ENCODE measurements at regions not wholly inside any gene's neighbourhood (a gene's known extent, or its start where the extent isn't known, plus 50 kb on each side); places are given as distances from the start of the nearest gene placed in this dataset.

DNA sequence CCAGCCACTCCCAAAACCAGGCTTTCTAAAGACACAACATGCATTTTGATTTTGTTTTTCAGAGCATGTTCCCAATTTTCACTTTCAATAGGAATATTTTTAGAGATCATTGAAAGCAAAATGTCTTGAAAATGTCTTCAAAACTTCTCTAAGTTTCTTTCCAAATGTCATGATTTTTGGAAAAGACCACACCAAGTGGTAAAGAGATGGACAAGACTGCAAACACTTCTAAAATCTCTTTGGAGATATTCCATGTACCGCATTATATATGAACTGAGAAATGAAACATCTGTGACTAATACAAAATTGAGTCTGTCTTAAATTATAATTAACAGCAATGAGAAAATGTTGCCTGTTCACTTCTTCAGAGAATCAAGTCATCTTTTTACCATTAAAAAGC, 418.0 kb upstream of the PKN2 start:
- TF ChIP-seq, protein P1, sequence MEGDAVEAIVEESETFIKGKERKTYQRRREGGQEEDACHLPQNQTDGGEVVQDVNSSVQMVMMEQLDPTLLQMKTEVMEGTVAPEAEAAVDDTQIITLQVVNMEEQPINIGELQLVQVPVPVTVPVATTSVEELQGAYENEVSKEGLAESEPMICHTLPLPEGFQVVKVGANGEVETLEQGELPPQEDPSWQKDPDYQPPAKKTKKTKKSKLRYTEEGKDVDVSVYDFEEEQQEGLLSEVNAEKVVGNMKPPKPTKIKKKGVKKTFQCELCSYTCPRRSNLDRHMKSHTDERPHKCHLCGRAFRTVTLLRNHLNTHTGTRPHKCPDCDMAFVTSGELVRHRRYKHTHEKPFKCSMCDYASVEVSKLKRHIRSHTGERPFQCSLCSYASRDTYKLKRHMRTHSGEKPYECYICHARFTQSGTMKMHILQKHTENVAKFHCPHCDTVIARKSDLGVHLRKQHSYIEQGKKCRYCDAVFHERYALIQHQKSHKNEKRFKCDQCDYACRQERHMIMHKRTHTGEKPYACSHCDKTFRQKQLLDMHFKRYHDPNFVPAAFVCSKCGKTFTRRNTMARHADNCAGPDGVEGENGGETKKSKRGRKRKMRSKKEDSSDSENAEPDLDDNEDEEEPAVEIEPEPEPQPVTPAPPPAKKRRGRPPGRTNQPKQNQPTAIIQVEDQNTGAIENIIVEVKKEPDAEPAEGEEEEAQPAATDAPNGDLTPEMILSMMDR (IDR thresholded peaks at IDR 0.05) = no peak
- no peak for TF ChIP-seq POLR2A (IDR thresholded peaks at IDR 0.05)
